HG03025 (cell line): ENCODE measurements at regions not wholly inside any gene's neighbourhood (a gene's known extent, or its start where the extent isn't known, plus 50 kb on each side); places are given as distances from the start of the nearest gene placed in this dataset.
"Not testable (repeated sequence)": the region's sequence is repeated elsewhere in the genome, so short reads cannot be mapped to it uniquely, and the experiment has no call there.

Source experiments
- ATAC-seq: cut with Tn5 transposase; IDR thresholded peaks from one replicate; pipeline ENCODE4 v1.9.1; 2021; ENCODE audit warnings: mild to moderate bottlenecking, moderate library complexity; ENCODE audit not compliant: unreplicated experiment, low FRiP score

GRCh38 chr5:86671536-86671935, 53.8 kb downstream of the COX7C start:
- no peak for ATAC-seq

- ATAC-seq = no peak
Measured at GRCh38 chr5:86674069-86674468, 56.3 kb downstream of the COX7C start.

- ATAC-seq = no peak
Measured at GRCh38 chr5:86675311-86675710, 57.6 kb downstream of the COX7C start.

GRCh38 chr5:86679529-86679928, 61.8 kb downstream of the COX7C start:
- peak; percentile 61 for ATAC-seq

GRCh38 chr5:86679949-86680348, 62.2 kb downstream of the COX7C start:
- no peak for ATAC-seq

- no peak for ATAC-seq
Measured at GRCh38 chr5:86684222-86684621, 66.5 kb downstream of the COX7C start.

GRCh38 chr5:86686046-86686445, 68.3 kb downstream of the COX7C start:
- no peak for ATAC-seq

GRCh38 chr5:86688406-86688805, 70.7 kb downstream of the COX7C start:
- no peak for ATAC-seq

GRCh38 chr5:86689103-86689729, 71.5 kb downstream of the COX7C start:
- no peak for ATAC-seq

- ATAC-seq = no peak
Measured at GRCh38 chr5:86709157-86709881, 91.6 kb downstream of the COX7C start.

GRCh38 chr5:86716121-86716520, 98.4 kb downstream of the COX7C start:
- ATAC-seq = no peak

- ATAC-seq = not testable (repeated sequence)
Measured at GRCh38 chr5:86731319-86732117, 113.8 kb downstream of the COX7C start.

GRCh38 chr5:86735370-86735769, 117.6 kb downstream of the COX7C start:
- ATAC-seq = no peak

GRCh38 chr5:86737579-86737978, 119.8 kb downstream of the COX7C start:
- no peak for ATAC-seq

GRCh38 chr5:86748538-86749105, 130.9 kb downstream of the COX7C start:
- no peak for ATAC-seq

GRCh38 chr5:86749841-86750240, 132.1 kb downstream of the COX7C start:
- ATAC-seq = no peak

GRCh38 chr5:86756839-86757238, 139.1 kb downstream of the COX7C start:
- no peak for ATAC-seq

GRCh38 chr5:86757824-86758223, 140.1 kb downstream of the COX7C start:
- ATAC-seq = no peak

GRCh38 chr5:86760661-86761060, 142.9 kb downstream of the COX7C start:
- no peak for ATAC-seq

- no peak for ATAC-seq
Measured at GRCh38 chr5:86763929-86764328, 146.2 kb downstream of the COX7C start.
